Psoas muscle (tissue), 7 donors: ENCODE measurements at regions not wholly inside any gene's neighbourhood (a gene's known extent, or its start where the extent isn't known, plus 50 kb on each side); places are given as distances from the start of the nearest gene placed in this dataset.
"Not testable (repeated sequence)": the region's sequence is repeated elsewhere in the genome, so short reads cannot be mapped to it uniquely, and the experiment has no call there.

Source experiments
- ATAC-seq, 4 donors: fragments of 200-7000 bp; cut with Tn5 transposase; one replicate each; pipeline ENCODE4 v1.9.1; 2020; ENCODE audit warnings: moderate library complexity in 3 of 4, mild to moderate bottlenecking in 2 of 4
- DNase-seq, 2 donors: peaks; one replicate each; pipeline ENCODE4 v3.0.0-alpha.2; 2020
- H3K27ac ChIP-seq: fragments of 200-600 bp; one replicate; pipeline ENCODE4 v1.8.0; 2022
- H3K27me3 ChIP-seq, 3 donors: fragments of 200-600 bp in 1 of 3; one replicate each; pipeline versions ENCODE4 v1.6.1 to v1.8.0; 2013 to 2022; ENCODE audit warnings: low read length in 2 of 3, mild to moderate bottlenecking in 2 of 3, moderate library complexity in 1 of 3; ENCODE audit not compliant: insufficient read depth in 3 of 3
- H3K36me3 ChIP-seq, 2 donors: fragments of 200-600 bp in 1 of 2; one replicate each; pipeline versions ENCODE4 v1.6.1 to v1.8.0; 2013 to 2022; ENCODE audit warnings: low read depth in 1 of 2, mild to moderate bottlenecking in 1 of 2, moderate library complexity in 1 of 2; ENCODE audit not compliant: insufficient read depth in 1 of 2
- H3K4me1 ChIP-seq: fragments of 200-600 bp; one replicate; pipeline ENCODE4 v1.8.0; 2022
- H3K4me3 ChIP-seq: fragments of 200-600 bp; one replicate; pipeline ENCODE4 v1.8.0; 2022; ENCODE audit warnings: mild to moderate bottlenecking
- H3K9me3 ChIP-seq: fragments of 200-600 bp; one replicate; pipeline ENCODE4 v1.8.0; 2022
- CTCF ChIP-seq: fragments of 200-600 bp; IDR thresholded peaks from one replicate; pipeline ENCODE4 v1.8.0; 2022; ENCODE audit warnings: antibody characterized with exemption
- WGBS, 3 donors: extraction: QIAGEN DNeasy Blood & Tissue Kit; methylation state at CpG; one replicate each; pipeline versions ENCODE4 v1.1.6 to v1.1.7; 2013; 5-methylcytosine and 5-hydroxymethylcytosine counted together
- intact Hi-C, 2 donors: fragments of 100-400 bp; cut with DNase I; formaldehyde crosslinking; loops; one replicate each; pipeline versions ENCODE4 v1.11.0 to v1.14.2; 2022
- donor health status: healthy with polysubstance abuse.
- donor health status: DM: no; HTN: no; CAD: no; lungs with moderate emphysema.
- donor health status: Bipolar disorder and iron deficiency.
- donor health status: healthy.
- donor health status: DM: yes; HTN: yes; CAD: no.
- donor health status: DM: no; HTN: no; CAD: no.
- donor health status: DM: yes; HTN: yes; CAD: no.

- H3K4me1 ChIP-seq = no peaks in the 10 kb centered on the region
- H3K4me3 ChIP-seq = no peak overlapping the region
- ATAC-seq = no peak
- H3K27me3 ChIP-seq = no peaks in the 10 kb centered on the region
- WGBS, 3 donors = 85 to 93% (median 91%) methylated on average over 4 of the region's 4 CpGs
- no peaks in the 10 kb centered on the region for H3K36me3 ChIP-seq
- no peak for DNase-seq
- H3K9me3 ChIP-seq = no peaks in the 10 kb centered on the region
- intact Hi-C loops = no loop called here
- no peak overlapping the region for H3K27ac ChIP-seq
- no peak for TF ChIP-seq CTCF
Measured at GRCh38 chr3:166425900-166426611, 588.8 kb upstream of the BCHE start.

- no peaks in the 10 kb centered on the region for H3K9me3 ChIP-seq
- H3K4me1 ChIP-seq = no peaks in the 10 kb centered on the region
- ATAC-seq = no peak
- no peak overlapping the region for H3K4me3 ChIP-seq
- TF ChIP-seq CTCF = no peak
- intact Hi-C loops = no loop called here
- DNase-seq = no peak
- no peaks in the 10 kb centered on the region for H3K27me3 ChIP-seq
- no peak overlapping the region for H3K27ac ChIP-seq
- H3K36me3 ChIP-seq = no peaks in the 10 kb centered on the region
Measured at GRCh38 chr3:166425021-166425420, 587.8 kb upstream of the BCHE start.

GRCh38 chr3:166423824-166424513 lies 586.7 kb upstream of the BCHE start:
- H3K4me1 ChIP-seq, DNase-seq, H3K9me3 ChIP-seq, H3K4me3 ChIP-seq, intact Hi-C loops, ATAC-seq, H3K36me3 ChIP-seq, H3K27ac ChIP-seq, H3K27me3 ChIP-seq: not testable (repeated sequence)
- 92 to 95% (median 93%) methylated on average over 26 of the region's 26 CpGs for WGBS, 3 donors

DNA sequence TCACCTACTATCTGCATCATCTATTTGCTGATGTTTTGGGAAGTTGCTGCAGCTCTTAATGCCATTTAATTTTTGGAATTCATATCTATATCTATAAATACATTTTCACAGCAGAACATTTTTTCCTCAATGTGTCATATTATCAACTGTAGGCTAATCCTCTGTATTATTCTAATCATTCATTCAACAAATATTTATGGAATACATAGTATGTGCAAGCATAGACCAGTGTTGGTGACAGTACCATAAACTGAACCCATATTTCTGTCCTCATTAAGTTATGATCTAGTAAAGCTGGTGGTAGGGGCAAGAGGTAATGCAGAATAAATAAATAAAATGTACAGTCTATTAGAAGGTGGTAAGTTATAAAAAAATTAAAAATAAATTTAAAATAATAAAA lies 585.3 kb upstream of the BCHE start:
- no peak for ATAC-seq
- no peaks in the 10 kb centered on the region for H3K27me3 ChIP-seq
- intact Hi-C loops = no loop called here
- H3K4me1 ChIP-seq = no peaks in the 10 kb centered on the region
- TF ChIP-seq CTCF = no peak
- no peaks in the 10 kb centered on the region for H3K9me3 ChIP-seq
- H3K27ac ChIP-seq = no peak overlapping the region
- DNase-seq = no peak
- H3K4me3 ChIP-seq = no peak overlapping the region
- H3K36me3 ChIP-seq = no peaks in the 10 kb centered on the region

DNA sequence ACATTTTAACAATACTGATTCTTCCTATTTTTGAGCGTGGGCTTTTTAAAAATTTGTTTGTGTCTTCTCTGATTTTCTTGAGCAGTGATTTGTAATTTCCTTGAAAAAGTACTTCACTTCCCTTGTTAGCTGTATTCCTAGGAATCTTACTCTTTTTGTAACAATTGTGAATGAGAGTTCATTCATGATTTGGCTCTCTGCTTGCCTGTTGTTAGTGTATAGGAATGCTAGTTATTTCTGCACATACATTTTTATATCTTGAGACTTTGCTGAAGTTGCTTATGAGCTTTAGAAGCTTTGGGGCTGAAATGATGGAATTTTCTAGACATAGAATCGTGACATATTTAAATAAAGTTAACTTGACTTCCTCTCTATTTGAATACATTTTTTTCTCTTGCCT lies 582.8 kb upstream of the BCHE start:
- H3K27me3 ChIP-seq = no peaks in the 10 kb centered on the region
- no peak for TF ChIP-seq CTCF
- no peak overlapping the region for H3K27ac ChIP-seq
- no peak overlapping the region for H3K4me3 ChIP-seq
- no peaks in the 10 kb centered on the region for H3K9me3 ChIP-seq
- WGBS, 3 donors = 82 to 89% (median 83%) methylated on average over 2 of the region's 2 CpGs
- ATAC-seq (no peak), DNase-seq (no peak)
- H3K4me1 ChIP-seq = no peaks in the 10 kb centered on the region
- intact Hi-C loops = no loop called here
- H3K36me3 ChIP-seq = no peaks in the 10 kb centered on the region
